ENCODE measurements at regions not wholly inside any gene's neighbourhood (a gene's known extent, or its start where the extent isn't known, plus 50 kb on each side); places are given as distances from the start of the nearest gene placed in this dataset.

DNA sequence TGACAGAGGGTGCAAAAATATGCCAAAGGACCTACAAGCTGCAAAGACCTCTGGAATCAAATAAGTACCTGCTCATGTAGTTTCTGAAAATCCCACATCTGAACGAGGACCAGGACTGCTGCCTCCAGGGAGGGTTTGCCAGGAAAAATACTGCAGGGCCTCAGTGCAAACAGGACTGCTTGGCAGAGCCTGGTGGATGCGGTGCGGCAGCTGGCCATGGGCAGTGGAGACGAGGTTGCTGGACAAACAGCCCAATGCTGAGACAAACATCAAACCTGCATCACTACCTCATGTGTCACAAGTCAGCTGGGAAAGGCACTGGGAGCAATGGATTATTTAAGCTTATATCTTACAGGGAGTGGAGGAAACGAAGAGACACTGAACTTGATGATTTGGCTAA, 238.8 kb downstream of the PAX1 start:
- Histone ChIP-seq H3K9me3 (ENCODE audit: control insufficient read depth, low read depth, low read length) (no peaks in the 10 kb centered on the region), H3K27ac (ENCODE audit: control insufficient read depth, insufficient read depth, low read length) (no peak overlapping the region), H4K20me1 (ENCODE audit: control insufficient read depth, extremely low read depth, insufficient read depth, low read length) (no peaks in the 10 kb centered on the region), H3K79me2 (ENCODE audit: control insufficient read depth, insufficient read depth, low read length) (no peaks in the 10 kb centered on the region), H3K9ac (ENCODE audit: control insufficient read depth, extremely low read depth, insufficient read depth, low read length) (no peak overlapping the region), H3K36me3 (ENCODE audit: control insufficient read depth in 2 of 2, extremely low read depth in 1 of 2, insufficient read depth in 2 of 2, low read length in 2 of 2) (no peaks in the 10 kb centered on the region), H3K4me1 (ENCODE audit: control insufficient read depth, extremely low read depth, insufficient read depth, low read length) (no peaks in the 10 kb centered on the region), H3K4me3 (ENCODE audit: control insufficient read depth in 2 of 3, extremely low read depth in 1 of 3, insufficient read depth in 2 of 3, low read depth in 1 of 3, low read length in 3 of 3) (no peak overlapping the region), H3K27me3 (ENCODE audit: control insufficient read depth, extremely low read depth, insufficient read depth, low read length) (no peaks in the 10 kb centered on the region), H2AFZ (ENCODE audit: control insufficient read depth, low read length) (no peak overlapping the region), H3K4me2 (ENCODE audit: control insufficient read depth, extremely low read depth, insufficient read depth, low read depth, low read length) (no peak overlapping the region), H3K9me1 (ENCODE audit: control insufficient read depth, extremely low read depth, insufficient read depth, low read length) (no peaks in the 10 kb centered on the region)
- dilution Hi-C loops (cut with MboI; ENCODE audit: extremely low pct_ligation_motif_present, low sequenced_read_pairs), result no loop called here
- DNase-seq (ENCODE audit: low read depth, low spot score), result no peak
- FAIRE-seq, result no peak
- TF ChIP-seq, protein P1, sequence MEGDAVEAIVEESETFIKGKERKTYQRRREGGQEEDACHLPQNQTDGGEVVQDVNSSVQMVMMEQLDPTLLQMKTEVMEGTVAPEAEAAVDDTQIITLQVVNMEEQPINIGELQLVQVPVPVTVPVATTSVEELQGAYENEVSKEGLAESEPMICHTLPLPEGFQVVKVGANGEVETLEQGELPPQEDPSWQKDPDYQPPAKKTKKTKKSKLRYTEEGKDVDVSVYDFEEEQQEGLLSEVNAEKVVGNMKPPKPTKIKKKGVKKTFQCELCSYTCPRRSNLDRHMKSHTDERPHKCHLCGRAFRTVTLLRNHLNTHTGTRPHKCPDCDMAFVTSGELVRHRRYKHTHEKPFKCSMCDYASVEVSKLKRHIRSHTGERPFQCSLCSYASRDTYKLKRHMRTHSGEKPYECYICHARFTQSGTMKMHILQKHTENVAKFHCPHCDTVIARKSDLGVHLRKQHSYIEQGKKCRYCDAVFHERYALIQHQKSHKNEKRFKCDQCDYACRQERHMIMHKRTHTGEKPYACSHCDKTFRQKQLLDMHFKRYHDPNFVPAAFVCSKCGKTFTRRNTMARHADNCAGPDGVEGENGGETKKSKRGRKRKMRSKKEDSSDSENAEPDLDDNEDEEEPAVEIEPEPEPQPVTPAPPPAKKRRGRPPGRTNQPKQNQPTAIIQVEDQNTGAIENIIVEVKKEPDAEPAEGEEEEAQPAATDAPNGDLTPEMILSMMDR (optimal IDR thresholded peaks at IDR 0.05 in 1 of 3, IDR thresholded peaks at IDR 0.05 in 1 of 3, conservative IDR thresholded peaks at IDR 0.05 in 1 of 3; ENCODE audit: extremely low read depth in 1 of 3, insufficient read depth in 2 of 3, low read length in 3 of 3), result no peak
- TF ChIP-seq EZH2 (IDR thresholded peaks at IDR 0.05; ENCODE audit: low read length), result no peak

DNA sequence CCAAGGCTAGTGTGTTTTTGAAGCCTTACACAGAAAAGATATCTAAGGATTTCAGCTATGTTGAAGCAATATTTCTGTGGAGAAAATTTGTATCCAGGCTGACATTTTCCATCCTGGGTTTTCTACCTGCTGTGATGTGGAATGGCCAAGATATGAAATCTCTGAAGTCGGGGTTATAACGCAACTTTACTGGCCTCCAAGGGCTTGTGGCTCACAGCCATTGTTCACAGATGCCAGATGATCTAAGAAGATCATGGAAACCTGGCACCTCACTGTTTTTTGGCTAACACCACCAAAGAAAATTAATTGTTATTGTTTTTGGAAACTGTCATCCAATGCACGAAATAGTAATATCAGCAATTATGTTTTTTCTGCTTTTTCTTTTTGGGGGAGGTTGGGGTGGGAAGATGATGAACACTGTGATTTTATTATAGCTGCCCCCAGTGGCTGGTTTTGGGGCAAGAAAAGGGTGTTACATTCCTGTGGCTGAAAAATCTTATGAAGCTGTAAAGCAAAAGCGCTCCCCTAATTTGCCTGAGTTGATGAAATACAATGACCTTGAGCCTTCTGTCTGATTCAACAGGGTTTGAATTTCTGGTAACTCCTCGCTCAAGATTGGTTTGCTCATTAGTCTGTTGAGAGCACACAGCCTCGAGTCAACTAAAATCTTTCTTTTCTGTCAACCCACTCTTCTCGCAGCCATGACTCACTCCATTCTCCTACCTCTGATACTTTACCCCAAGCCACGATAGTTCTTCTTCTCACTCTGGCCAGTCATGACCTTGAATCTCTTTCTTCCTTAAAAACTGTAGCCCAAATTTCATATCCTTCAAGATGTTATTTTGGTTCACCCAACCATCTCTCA, 236.7 kb downstream of the PAX1 start:
- no peak overlapping the region for H3K4me2 ChIP-seq (ENCODE audit: control insufficient read depth, extremely low read depth, insufficient read depth, low read depth, low read length)
- TF ChIP-seq, protein P1 (optimal IDR thresholded peaks at IDR 0.05 in 1 of 3, IDR thresholded peaks at IDR 0.05 in 1 of 3, conservative IDR thresholded peaks at IDR 0.05 in 1 of 3; ENCODE audit: extremely low read depth in 1 of 3, insufficient read depth in 2 of 3, low read length in 3 of 3), result no peak
- TF ChIP-seq EZH2 (IDR thresholded peaks at IDR 0.05; ENCODE audit: low read length), result no peak
- dilution Hi-C loops (cut with MboI; ENCODE audit: extremely low pct_ligation_motif_present, low sequenced_read_pairs), result no loop called here

More for the DNA sequence above, 236.7 kb downstream of the PAX1 start:
- Histone ChIP-seq H3K4me1 (ENCODE audit: control insufficient read depth, extremely low read depth, insufficient read depth, low read length) (no peaks in the 10 kb centered on the region), H4K20me1 (ENCODE audit: control insufficient read depth, extremely low read depth, insufficient read depth, low read length) (no peaks in the 10 kb centered on the region), H3K4me3 (ENCODE audit: control insufficient read depth in 2 of 3, extremely low read depth in 1 of 3, insufficient read depth in 2 of 3, low read depth in 1 of 3, low read length in 3 of 3) (no peak overlapping the region), H3K27ac (ENCODE audit: control insufficient read depth, insufficient read depth, low read length) (no peak overlapping the region), H2AFZ (ENCODE audit: control insufficient read depth, low read length) (no peak overlapping the region), H3K36me3 (ENCODE audit: control insufficient read depth in 2 of 2, extremely low read depth in 1 of 2, insufficient read depth in 2 of 2, low read length in 2 of 2) (no peaks in the 10 kb centered on the region), H3K9ac (ENCODE audit: control insufficient read depth, extremely low read depth, insufficient read depth, low read length) (no peak overlapping the region), H3K9me1 (ENCODE audit: control insufficient read depth, extremely low read depth, insufficient read depth, low read length) (no peaks in the 10 kb centered on the region), H3K79me2 (ENCODE audit: control insufficient read depth, insufficient read depth, low read length) (no peaks in the 10 kb centered on the region), H3K9me3 (ENCODE audit: control insufficient read depth, low read depth, low read length) (no peaks in the 10 kb centered on the region), H3K27me3 (ENCODE audit: control insufficient read depth, extremely low read depth, insufficient read depth, low read length) (no peaks in the 10 kb centered on the region)
- DNase-seq (ENCODE audit: low read depth, low spot score) (no peak), FAIRE-seq (no peak)
